Natural killer cell treated with Interleukin-12 subunit alpha and Interleukin-12 subunit beta and Interleukin-15 and Interleukin-18, amount 100 ng/mL, for 72 hours (primary cell): ENCODE measurements at regions not wholly inside any gene's neighbourhood (a gene's known extent, or its start where the extent isn't known, plus 50 kb on each side); places are given as distances from the start of the nearest gene placed in this dataset.
"Not testable (repeated sequence)": the region's sequence is repeated elsewhere in the genome, so short reads cannot be mapped to it uniquely, and the experiment has no call there.

Source experiments
- ATAC-seq, 2 donors: fragments of 150-1000 bp; cut with Tn5 transposase in 1 of 2; sonication (Bioruptor Pico), chemical (Tn5 transposase) in 1 of 2; 2 replicates each; pipeline ENCODE4 v1.10.0; 2021
- DNase-seq: peaks from one replicate; pipeline ENCODE4 v3.0.0; 2022; ENCODE audit warnings: low spot score
- H3K27ac Mint-ChIP-seq, 2 donors: 1 replicate in 1 of 2; 2 replicates in 1 of 2; pipeline ENCODE4 v1.8.0; 2022; ENCODE audit warnings: mixed read lengths in 2 of 2, mild to moderate bottlenecking in 1 of 2, moderate library complexity in 1 of 2
- H3K27me3 Mint-ChIP-seq, 2 donors: 1 replicate in 1 of 2; 2 replicates in 1 of 2; pipeline ENCODE4 v1.8.0; 2022; ENCODE audit warnings: mixed read lengths in 2 of 2
- H3K36me3 Mint-ChIP-seq: one replicate; pipeline ENCODE4 v1.8.0; 2022; ENCODE audit warnings: mixed read lengths
- H3K4me1 Mint-ChIP-seq, 2 donors: 1 replicate in 1 of 2; 2 replicates in 1 of 2; pipeline ENCODE4 v1.8.0; 2022; ENCODE audit warnings: low read depth in 2 of 2, mixed read lengths in 2 of 2, mild to moderate bottlenecking in 1 of 2
- H3K4me3 Mint-ChIP-seq: one replicate; pipeline ENCODE4 v1.8.0; 2022; ENCODE audit warnings: mixed read lengths
- H3K9me3 Mint-ChIP-seq: 2 replicates; pipeline ENCODE4 v1.8.0; 2022; ENCODE audit warnings: mixed read lengths

GRCh38 chr11:21761000-21761399, 431.9 kb upstream of the ANO5 start:
- Mint-ChIP-seq H3K27ac (no peak overlapping the region), H3K4me3 (no peak overlapping the region), H3K9me3 (peaks cover 19% of the 10 kb centered on the region), H3K4me1 (no peaks in the 10 kb centered on the region), H3K36me3 (peaks cover 15% of the 10 kb centered on the region), H3K27me3 (no peaks in the 10 kb centered on the region)
- ATAC-seq (no peak), DNase-seq (no peak)

- peaks cover 5% of the 10 kb centered on the region for H3K9me3 Mint-ChIP-seq
- H3K27me3 Mint-ChIP-seq: no peaks in the 10 kb centered on the region
- peaks cover 4% of the 10 kb centered on the region for H3K36me3 Mint-ChIP-seq
- no peak overlapping the region for H3K4me3 Mint-ChIP-seq
- DNase-seq (no peak), ATAC-seq (no peak)
- no peaks in the 10 kb centered on the region for H3K4me1 Mint-ChIP-seq
- no peak overlapping the region for H3K27ac Mint-ChIP-seq
Observed at GRCh38 chr11:21768388-21768787, 424.5 kb upstream of the ANO5 start.

- DNase-seq: no peak
- H3K4me3 Mint-ChIP-seq: no peak overlapping the region
- peaks cover 4% of the 10 kb centered on the region for H3K36me3 Mint-ChIP-seq
- no peaks in the 10 kb centered on the region for H3K4me1 Mint-ChIP-seq
- H3K27ac Mint-ChIP-seq: no peak overlapping the region
- H3K27me3 Mint-ChIP-seq: no peaks in the 10 kb centered on the region
- ATAC-seq: no peak
- peaks cover 5% of the 10 kb centered on the region for H3K9me3 Mint-ChIP-seq
Observed at GRCh38 chr11:21769188-21769587, 423.7 kb upstream of the ANO5 start.

GRCh38 chr11:21771097-21771496, 421.8 kb upstream of the ANO5 start:
- no peaks in the 10 kb centered on the region for H3K27me3 Mint-ChIP-seq
- ATAC-seq (no peak), DNase-seq (no peak)
- peaks cover 4% of the 10 kb centered on the region for H3K36me3 Mint-ChIP-seq
- no peak overlapping the region for H3K4me3 Mint-ChIP-seq
- no peak overlapping the region for H3K27ac Mint-ChIP-seq
- peaks cover 5% of the 10 kb centered on the region for H3K9me3 Mint-ChIP-seq
- no peaks in the 10 kb centered on the region for H3K4me1 Mint-ChIP-seq

- Mint-ChIP-seq H3K4me3 (no peak overlapping the region), H3K27me3 (no peaks in the 10 kb centered on the region), H3K36me3 (peaks cover 7% of the 10 kb centered on the region), H3K4me1 (no peaks in the 10 kb centered on the region), H3K27ac (no peak overlapping the region), H3K9me3 (peaks cover 7% of the 10 kb centered on the region)
- ATAC-seq (no peak), DNase-seq (no peak)
Observed at GRCh38 chr11:21774212-21774611, 418.7 kb upstream of the ANO5 start.

GRCh38 chr11:21775911-21776310, 417.0 kb upstream of the ANO5 start:
- DNase-seq (no peak), ATAC-seq (no peak)
- no peak overlapping the region for H3K4me3 Mint-ChIP-seq
- peaks cover 7% of the 10 kb centered on the region for H3K36me3 Mint-ChIP-seq
- peaks cover 7% of the 10 kb centered on the region for H3K9me3 Mint-ChIP-seq
- no peaks in the 10 kb centered on the region for H3K27me3 Mint-ChIP-seq
- no peak overlapping the region for H3K27ac Mint-ChIP-seq
- H3K4me1 Mint-ChIP-seq: no peaks in the 10 kb centered on the region

- no peak overlapping the region for H3K27ac Mint-ChIP-seq
- H3K9me3 Mint-ChIP-seq: peaks cover 8% of the 10 kb centered on the region
- no peak for DNase-seq
- no peak for ATAC-seq
- H3K4me3 Mint-ChIP-seq: no peak overlapping the region
- no peaks in the 10 kb centered on the region for H3K27me3 Mint-ChIP-seq
- H3K4me1 Mint-ChIP-seq: no peaks in the 10 kb centered on the region
- no peaks in the 10 kb centered on the region for H3K36me3 Mint-ChIP-seq
Observed at GRCh38 chr11:21783954-21784353, 408.9 kb upstream of the ANO5 start.

- H3K4me3 Mint-ChIP-seq: no peak overlapping the region
- DNase-seq: no peak
Observed at GRCh38 chr11:21785351-21785750, 407.5 kb upstream of the ANO5 start.

GRCh38 chr11:21794306-21794705, 398.6 kb upstream of the ANO5 start:
- ATAC-seq (no peak), DNase-seq (no peak)
- Mint-ChIP-seq H3K27ac (no peak overlapping the region), H3K9me3 (peaks cover 24% of the 10 kb centered on the region), H3K27me3 (no peaks in the 10 kb centered on the region), H3K36me3 (peaks cover 24% of the 10 kb centered on the region), H3K4me1 (no peaks in the 10 kb centered on the region), H3K4me3 (no peak overlapping the region)

More at GRCh38 chr11:21785351-21785750, 407.5 kb upstream of the ANO5 start:
- H3K9me3 Mint-ChIP-seq: peaks cover 12% of the 10 kb centered on the region
- H3K27me3 Mint-ChIP-seq: no peaks in the 10 kb centered on the region
- no peak overlapping the region for H3K27ac Mint-ChIP-seq
- H3K4me1 Mint-ChIP-seq: no peaks in the 10 kb centered on the region
- H3K36me3 Mint-ChIP-seq: no peaks in the 10 kb centered on the region
- ATAC-seq: no peak

GRCh38 chr11:21798216-21798615, 394.7 kb upstream of the ANO5 start:
- no peaks in the 10 kb centered on the region for H3K27me3 Mint-ChIP-seq
- no peak overlapping the region for H3K27ac Mint-ChIP-seq
- ATAC-seq: no peak
- peaks cover 21% of the 10 kb centered on the region for H3K9me3 Mint-ChIP-seq
- no peak for DNase-seq
- no peaks in the 10 kb centered on the region for H3K4me1 Mint-ChIP-seq
- no peak overlapping the region for H3K4me3 Mint-ChIP-seq
- peaks cover 24% of the 10 kb centered on the region for H3K36me3 Mint-ChIP-seq

- peaks cover 17% of the 10 kb centered on the region for H3K9me3 Mint-ChIP-seq
- H3K36me3 Mint-ChIP-seq, ATAC-seq, H3K4me1 Mint-ChIP-seq, DNase-seq, H3K27ac Mint-ChIP-seq, H3K4me3 Mint-ChIP-seq, H3K27me3 Mint-ChIP-seq: not testable (repeated sequence)
Observed at GRCh38 chr11:21804523-21804922, 388.4 kb upstream of the ANO5 start.

- H3K27ac Mint-ChIP-seq: no peak overlapping the region
- no peak for DNase-seq
- H3K9me3 Mint-ChIP-seq: peaks cover 19% of the 10 kb centered on the region
- H3K4me3 Mint-ChIP-seq: no peak overlapping the region
- no peaks in the 10 kb centered on the region for H3K4me1 Mint-ChIP-seq
- no peak for ATAC-seq
- peaks cover 6% of the 10 kb centered on the region for H3K36me3 Mint-ChIP-seq
- H3K27me3 Mint-ChIP-seq: no peaks in the 10 kb centered on the region
Observed at GRCh38 chr11:21806508-21806907, 386.4 kb upstream of the ANO5 start.

GRCh38 chr11:21806947-21807346, 385.9 kb upstream of the ANO5 start:
- Mint-ChIP-seq H3K4me1 (no peaks in the 10 kb centered on the region), H3K4me3 (no peak overlapping the region), H3K36me3 (peaks cover 6% of the 10 kb centered on the region), H3K27ac (no peak overlapping the region), H3K27me3 (no peaks in the 10 kb centered on the region), H3K9me3 (peaks cover 19% of the 10 kb centered on the region)
- no peak for ATAC-seq
- DNase-seq: no peak

GRCh38 chr11:21807350-21807749, 385.5 kb upstream of the ANO5 start:
- DNase-seq (no peak), ATAC-seq (no peak)
- Mint-ChIP-seq H3K4me1 (no peaks in the 10 kb centered on the region), H3K27me3 (no peaks in the 10 kb centered on the region), H3K4me3 (no peak overlapping the region), H3K27ac (no peak overlapping the region), H3K9me3 (peaks cover 19% of the 10 kb centered on the region), H3K36me3 (peaks cover 6% of the 10 kb centered on the region)

GRCh38 chr11:21810650-21811049, 382.2 kb upstream of the ANO5 start:
- Mint-ChIP-seq H3K4me1 (no peaks in the 10 kb centered on the region), H3K27ac (no peak overlapping the region), H3K4me3 (no peak overlapping the region), H3K9me3 (peaks cover 8% of the 10 kb centered on the region), H3K36me3 (no peaks in the 10 kb centered on the region), H3K27me3 (no peaks in the 10 kb centered on the region)
- ATAC-seq (no peak), DNase-seq (no peak)
